GM21723 (cell line): ENCODE measurements at regions not wholly inside any gene's neighbourhood (a gene's known extent, or its start where the extent isn't known, plus 50 kb on each side); places are given as distances from the start of the nearest gene placed in this dataset.

Experiments used
- ATAC-seq: cut with Tn5 transposase; IDR thresholded peaks from one replicate; pipeline ENCODE4 v1.9.1; 2021; ENCODE audit warnings: mild to moderate bottlenecking, moderate library complexity; ENCODE audit not compliant: unreplicated experiment

DNA sequence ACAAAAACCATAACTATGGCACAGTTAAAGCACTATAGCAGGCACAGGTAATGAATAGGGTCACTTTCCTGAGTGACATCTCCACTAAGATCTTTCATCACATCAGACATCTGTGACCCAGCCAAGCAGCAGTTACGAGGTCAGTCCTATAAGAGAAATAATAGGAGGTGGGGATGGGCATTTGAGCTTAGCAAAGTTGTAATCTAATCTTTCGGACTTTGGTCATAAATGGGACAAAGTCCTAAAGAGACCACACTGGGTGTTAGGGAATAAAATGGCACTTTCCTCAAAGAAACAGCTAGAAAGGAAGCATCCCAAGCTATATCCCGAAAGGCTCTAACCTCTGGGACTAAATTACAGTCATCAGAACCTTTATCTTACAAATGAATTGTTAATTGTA, 432.2 kb downstream of the PIK3R1 start:
- no peak for ATAC-seq

DNA sequence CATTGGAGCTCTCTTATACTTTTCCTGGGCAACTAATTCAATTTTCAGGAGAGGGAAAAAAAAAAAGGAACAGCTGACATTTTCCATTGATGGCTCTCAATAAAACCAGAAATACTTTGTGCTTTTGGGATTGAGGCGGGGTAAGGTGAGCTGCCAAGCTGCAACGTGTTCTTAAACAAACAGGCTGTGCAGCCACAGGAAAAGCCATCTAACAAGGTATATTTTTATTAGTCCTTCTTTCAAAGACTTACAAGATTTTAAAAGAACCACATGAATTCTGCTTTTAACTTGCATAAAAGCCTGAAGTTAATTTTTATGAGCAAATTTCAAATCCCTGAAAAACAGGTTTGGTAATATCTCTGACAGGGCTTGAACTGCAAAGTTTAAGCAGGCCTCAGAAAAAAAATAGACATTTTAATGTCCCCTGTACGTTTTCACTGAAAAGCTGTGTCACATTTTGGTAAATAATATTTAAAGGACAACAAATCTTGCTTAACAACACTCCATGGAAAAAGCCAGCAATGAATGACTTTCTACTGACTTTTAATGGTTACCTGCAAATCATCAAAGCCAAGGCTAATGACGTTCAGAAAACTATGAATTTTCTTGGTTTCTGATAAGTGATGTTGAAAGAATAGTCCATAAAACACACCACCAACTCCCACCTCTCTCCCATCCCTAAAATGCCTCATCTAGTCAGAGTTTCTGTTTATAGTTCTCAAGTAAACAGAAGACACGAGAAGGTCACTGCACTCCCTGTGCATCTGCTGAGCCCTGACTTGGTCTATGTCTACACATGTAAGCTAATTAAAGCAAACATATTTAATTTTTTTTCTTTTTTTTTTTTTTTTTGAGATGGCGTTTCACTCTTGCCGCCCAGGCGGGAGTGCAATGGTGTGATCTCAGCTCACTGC, 433.6 kb downstream of the PIK3R1 start:
- no peak for ATAC-seq

DNA sequence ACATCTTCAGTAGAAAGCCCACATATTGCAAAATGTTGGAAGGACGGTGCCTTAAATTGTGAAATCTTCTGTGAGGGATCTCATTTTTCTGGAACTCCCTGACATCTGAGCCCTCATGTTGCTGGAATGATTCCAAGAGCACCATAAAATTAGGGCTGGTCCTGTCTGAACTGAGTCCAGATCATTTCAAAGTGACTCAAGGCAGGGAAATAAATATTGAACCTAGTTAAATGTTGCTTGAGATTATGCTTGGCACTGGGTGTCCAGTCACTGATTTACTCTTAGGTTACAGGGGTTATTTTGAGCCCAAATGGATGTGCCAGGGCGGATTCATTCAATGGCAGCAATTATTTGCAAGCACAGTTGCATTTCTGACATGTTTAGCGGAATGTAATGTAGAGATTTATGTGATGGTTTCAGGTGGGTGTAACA, 437.0 kb downstream of the PIK3R1 start:
- ATAC-seq: no peak

DNA sequence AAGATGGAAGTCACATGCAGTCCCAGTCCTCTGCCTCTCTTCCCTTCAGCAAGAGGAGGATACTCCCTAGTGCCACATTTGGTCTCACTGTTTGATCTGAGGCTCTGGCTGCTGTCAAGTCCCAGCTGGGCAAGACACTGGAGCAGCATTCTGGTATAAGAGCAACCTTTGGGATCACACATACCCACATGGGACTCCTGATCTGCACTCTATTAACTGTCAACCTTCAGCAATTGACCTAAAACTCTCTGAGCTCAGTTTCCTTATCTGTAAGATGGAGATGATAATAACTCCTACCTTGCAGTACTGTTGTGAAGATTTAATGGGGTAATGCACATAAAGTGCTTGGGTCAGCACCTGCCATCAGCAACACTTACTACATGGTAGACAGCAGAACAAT, 437.9 kb downstream of the PIK3R1 start:
- no peak for ATAC-seq

DNA sequence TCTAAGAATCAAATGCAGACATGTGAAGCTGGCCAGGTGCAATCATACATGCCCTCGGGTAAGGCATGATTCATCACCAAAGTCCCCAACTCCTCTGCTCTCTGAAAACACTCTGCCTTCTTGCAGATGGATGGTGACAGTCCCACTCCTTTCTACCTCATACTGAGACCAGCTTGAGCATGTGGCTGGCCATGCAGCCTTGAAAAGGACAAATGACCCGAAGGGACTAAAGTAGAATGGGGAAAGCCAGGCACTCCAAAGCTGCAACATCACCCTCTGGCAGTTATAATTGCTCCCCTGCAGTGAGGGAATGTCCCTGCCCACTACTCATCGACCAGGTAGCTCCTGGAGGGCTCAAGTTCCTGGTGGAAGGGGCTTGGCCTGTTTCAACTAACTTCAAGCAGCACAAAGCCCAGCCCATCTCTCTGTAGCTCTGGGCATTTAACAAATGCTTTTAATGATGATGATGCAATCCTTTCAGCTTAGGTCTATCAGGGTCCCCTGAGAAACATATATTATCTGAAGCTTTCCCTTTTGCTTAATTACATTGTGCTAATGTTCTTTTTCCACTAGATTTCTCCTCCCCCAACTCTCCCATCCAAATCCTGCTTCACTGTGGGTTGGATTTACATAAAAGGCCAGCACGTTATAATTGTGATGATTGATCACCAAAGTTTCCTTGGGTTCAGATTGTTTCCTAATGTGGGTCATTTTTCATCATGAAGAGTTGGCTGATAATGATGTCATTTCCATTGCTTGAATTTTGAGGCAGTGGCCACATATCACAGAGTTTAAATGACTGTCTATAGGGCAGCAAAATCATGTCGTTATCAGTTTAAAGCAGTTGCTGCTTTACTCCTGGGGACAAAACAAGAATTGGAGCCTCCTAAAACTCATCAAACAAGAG, 436.5 kb upstream of the SLC30A5 start:
- no peak for ATAC-seq

DNA sequence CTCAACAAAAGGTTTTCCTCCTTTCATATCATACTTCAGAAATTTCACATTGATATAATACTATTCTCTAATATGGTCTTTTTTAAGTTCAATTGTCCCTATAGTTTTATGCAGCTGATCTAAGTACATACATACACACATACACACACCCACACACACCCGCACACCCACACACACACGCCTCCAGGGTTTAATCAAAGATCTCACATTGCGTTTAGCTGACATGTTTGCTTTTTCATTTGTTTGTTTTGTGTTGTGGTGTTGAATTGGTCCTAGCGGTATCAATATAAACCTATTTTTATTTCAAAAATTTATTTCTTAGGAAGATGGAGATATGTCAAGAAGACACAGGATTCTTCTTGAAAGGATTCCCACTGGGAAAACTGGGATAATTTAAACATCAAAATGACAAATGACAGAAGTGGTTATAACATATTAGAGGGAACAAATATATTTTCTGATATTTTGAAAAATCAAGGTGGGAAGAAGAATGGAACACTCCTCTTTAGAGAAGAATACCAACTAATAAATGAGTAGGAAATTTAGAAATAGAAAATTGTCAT, 434.9 kb upstream of the SLC30A5 start:
- no peak for ATAC-seq

DNA sequence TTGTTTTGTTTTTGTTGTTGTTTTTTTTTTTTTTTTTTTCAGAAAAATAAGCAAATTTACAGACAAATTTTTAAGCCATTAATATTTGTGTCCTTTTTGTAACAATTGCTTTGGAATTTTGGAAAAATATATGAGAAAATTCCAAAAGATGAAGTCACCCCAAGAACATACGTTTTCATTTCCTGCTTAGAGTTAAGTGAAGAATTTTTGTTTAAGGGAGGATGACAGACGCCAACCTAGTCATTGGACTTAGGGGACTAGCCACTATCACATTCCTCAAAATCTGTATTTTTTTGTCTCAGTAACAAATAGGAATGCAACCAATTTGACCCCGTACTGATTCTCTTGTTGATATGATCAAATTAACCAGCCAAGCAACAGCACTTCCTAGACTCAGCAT, 433.9 kb upstream of the SLC30A5 start:
- ATAC-seq: no peak

DNA sequence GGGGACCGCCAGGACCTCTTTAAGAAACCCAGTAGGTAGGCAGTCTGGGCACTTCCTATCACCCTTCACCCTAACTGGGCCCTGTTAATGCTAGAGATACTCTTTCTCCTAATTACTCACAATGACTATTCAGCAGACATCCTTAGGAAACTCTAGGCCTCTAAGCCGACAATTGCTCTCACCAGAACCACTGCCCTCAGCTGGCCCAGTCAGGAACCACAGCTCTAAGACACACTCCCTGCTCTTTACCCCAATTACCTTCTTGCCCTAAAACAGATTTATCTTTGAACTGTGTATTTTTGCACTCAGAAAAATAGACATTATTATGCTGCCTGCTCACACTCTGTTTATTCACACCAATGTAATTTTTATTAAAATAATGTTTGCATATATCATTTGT, 432.6 kb upstream of the SLC30A5 start:
- ATAC-seq: no peak

DNA sequence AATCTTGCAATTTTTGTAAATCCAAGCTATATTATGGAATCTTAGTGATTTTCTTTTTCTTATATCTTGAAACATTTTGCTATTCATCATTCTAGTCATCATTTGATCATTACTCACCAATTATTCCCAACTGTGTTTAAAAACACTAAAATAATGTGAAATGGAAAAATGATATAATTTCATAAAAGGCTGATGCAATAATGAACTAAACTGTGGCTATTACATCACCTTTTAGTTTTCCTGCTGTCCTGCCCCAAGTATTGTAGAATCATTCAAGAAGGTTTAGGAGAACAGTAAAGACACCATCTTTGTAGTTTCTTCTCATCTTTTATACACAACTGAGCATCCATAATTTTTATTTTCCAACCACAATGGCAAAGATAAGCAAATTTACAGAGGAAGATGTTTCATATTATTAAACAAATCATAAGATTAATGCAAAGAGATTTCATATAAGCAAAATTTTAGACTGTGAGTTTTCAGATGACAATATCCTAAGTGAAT, 431.0 kb upstream of the SLC30A5 start:
- ATAC-seq: no peak

DNA sequence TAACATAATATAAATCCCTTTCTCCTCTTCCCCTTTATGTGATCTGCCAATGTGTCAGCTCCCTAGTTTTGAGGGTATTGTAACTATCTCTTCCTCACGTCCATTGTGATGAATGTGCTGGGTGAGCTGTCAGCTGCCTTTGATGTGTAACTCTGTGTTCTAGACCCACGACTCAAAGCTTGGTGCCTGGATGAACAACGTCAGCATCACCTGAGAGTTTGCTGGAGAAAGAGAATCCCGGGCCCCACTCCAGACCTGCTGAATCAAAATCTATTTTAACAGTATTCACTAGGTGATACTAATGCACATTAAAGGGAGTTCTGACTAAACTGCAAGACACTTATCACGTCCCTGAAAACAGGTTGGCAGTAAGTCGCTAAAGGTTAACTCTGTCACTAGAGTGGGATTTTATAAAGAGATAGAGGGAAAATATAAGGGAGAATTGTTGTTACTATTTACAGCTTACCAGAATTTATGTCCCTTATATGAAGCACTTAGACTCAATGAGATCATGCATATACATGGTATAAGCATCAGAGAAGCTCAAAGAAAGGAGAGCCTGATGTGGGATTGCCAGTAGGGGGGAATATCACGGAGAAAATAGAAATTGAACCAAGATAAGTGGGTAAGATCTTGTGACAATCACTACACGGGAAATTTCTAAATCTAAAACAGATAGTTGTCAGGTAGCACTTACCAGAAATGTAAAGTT, 423.8 kb upstream of the SLC30A5 start:
- no peak for ATAC-seq

DNA sequence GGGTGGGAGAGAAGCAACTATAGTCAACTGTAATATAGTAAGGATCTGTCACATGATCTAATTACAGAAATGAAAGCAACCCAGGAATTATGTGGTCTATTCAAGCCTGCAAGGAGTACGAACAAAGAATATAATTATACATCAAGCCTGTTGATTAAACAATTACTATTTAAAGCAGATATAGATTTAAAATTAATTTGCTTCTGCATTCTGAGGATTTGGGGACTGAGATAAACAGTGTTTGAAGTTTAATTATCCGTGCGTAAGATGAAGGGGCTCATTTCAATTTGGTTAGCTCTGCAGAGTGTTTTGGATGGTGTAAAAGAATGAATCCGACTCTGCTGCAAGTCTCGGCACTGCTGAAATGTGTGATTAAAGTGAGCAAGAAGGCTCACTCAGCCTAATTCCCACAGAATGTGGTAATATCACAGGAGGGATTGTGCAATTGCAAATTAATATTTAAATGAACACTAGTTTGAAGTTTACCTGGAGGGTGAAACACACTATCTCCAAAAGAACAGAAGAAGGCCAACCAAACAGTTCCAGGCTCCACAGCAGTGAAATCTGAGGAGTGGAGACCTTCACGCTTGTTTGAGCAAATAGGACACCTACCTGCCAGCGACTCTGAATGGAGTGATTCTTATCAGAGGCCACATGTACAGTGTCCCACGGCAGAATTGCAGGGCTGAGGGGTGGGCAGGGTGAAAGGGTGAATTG, 420.6 kb upstream of the SLC30A5 start:
- ATAC-seq: no peak

DNA sequence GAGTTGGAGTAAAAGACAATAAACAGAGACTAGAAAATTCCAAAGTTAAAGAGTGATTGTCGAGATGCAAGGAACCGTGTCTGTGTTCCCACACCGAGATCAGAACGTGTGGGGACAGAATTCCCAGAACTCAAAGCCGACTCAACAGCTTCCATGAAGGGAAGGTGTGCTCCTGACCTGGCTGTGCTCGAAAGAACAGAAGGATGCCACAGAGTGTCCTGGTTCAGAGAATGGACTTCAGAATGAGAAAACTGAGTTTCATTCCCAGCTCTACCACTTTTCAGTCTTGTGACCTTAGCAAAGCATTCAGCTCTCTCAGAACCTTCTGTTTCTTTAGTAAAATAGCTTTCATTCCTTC, 420.0 kb upstream of the SLC30A5 start:
- ATAC-seq: no peak

DNA sequence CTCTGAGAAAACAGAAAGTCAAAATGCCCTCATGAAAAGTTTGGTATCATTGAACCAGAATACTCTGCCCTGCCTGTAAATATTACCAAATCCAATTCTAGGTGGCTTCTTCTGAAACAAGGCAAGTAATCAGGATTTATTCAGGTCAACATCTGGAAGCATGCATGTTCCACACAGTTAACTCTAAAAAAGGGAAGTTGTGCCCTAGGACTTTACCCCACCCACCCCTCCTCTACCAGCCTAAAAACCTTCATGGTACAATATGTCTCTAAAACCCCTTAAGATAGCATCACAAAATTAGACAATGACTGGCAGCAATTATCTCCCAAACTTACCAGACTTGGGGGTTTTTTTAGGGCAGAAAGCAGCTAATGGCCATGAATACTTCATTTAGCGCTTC, 414.8 kb upstream of the SLC30A5 start:
- ATAC-seq: no peak

DNA sequence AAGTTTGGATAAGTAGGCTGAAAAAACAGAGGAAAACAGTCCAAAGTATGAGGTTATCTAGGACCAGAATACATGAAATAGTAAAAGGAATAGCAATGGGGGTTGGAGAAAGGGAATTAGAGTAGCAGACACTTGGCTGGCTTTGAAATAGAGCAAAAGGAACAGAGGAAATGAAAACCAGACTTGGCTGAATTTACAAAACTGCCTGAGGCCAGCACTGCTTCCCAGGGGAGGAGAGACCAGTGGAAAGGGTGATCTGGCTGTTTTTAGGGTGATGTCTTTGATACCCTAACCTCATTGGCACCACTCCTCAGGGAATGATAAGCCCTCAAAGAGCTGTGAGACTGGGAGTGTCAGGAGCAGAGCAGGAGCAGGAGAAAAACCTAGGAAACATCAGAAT, 413.4 kb upstream of the SLC30A5 start:
- no peak for ATAC-seq

DNA sequence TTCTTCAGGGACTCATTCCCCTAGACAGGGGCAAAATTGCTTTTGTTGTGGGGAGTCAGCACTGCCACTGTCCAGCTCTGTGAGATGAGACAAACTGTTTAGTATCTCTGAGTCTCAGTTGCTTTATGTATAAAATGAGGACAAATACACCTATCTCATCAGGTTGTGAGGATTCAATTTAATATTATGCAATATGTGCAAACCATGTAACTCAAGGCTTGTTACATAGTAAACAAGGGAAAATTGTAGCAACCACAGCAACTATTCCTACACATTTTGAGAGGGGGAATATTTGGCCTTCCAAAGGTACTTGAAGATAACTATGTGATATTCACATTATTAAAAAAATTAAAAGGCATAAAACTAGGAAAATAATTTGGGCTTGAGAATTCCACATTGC, 411.9 kb upstream of the SLC30A5 start:
- no peak for ATAC-seq

DNA sequence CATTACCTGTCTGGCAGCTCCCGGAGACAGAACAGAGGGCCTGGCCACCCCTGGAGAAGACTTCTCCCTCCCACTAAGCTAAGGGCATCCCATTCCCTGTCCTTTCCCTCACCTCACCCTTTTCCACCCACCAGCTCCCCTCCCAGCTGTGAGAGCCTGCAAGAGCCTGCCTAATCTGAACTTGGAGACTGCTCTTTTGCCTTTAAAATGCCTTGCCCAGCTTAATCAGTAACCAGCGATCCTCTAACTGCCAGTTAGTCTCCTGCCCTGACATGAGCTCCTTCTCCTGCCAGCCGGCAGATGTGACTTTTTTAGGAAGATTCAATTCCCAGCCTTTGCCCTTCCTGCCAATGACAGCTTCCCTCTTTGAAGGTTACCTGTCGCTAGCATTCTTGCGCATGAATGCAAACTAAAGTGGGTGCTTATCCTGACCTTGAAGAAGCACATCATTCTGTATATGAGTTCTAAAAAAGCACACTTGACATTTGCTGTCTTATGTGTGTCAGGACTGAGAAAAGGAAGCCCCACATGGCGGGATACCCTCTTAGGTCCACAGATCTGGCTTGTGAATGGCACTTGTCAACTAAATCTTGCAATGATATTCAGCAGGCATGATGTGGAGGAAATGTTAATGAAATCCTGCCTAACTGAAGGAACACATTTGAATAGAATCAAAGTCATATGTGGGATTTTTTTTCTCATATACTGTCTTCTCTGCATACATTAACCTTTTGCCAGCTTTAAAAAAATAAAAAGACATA, 411.2 kb upstream of the SLC30A5 start:
- no peak for ATAC-seq

DNA sequence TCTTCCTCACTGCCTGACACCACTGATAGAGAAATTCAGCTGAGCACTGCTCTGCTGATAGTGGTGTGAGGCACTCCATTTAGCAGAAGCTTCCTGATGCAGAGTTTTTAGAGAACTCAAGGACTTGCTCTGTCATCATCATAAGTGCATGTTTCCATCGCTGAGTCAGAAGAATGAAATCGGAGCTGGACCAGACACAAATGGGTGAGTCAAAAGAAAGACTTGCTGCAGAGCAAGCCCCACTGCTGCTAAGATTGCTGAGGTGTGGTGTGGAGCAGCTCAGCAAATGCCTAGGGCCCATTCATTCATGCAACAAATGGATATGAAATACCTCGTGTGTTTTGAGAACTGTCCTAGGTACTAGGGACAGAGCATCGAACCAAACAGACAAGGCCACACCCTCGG, 410.2 kb upstream of the SLC30A5 start:
- no peak for ATAC-seq

DNA sequence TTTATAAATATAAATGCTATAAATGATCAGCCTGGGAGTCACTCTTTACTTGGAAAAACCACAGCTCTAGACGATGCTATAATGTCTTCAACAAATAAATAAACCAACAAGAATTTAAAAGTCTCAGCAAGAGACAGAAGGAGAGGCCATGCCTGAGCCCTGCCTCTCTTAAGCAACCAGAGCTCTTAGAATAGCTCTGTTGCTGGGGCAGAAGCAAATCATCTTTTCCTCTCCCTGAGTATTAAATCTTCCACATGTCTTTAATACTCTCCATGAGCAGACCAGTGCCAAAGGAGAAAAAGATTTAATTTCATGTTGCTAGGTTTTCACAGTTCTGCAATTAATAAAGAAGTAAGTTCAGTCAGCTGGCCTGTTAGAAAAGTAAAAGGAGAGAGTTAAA, 408.0 kb upstream of the SLC30A5 start:
- ATAC-seq: no peak

DNA sequence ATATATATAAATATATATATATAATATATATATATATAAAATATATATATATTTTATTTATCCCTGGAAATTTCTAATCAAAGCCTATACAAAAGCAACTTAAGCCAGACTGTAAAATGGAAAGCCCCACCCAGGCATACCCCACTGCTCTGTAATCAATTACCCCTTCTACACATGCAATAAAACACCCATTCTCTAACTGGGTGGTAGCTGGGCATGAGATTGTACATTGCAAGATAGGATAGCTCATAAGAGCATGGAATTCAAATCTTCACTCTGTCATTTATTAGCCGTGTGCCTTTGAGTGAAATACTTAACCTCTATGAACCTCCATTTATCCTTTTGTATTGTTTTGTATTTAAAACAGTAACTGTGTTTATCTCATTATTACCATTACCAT, 405.3 kb upstream of the SLC30A5 start:
- no peak for ATAC-seq
